Fibroblast of villous mesenchyme (primary cell): ENCODE measurements at regions not wholly inside any gene's neighbourhood (a gene's known extent, or its start where the extent isn't known, plus 50 kb on each side); places are given as distances from the start of the nearest gene placed in this dataset.

Experiments used
- DNase-seq: peaks from one replicate; pipeline ENCODE4 v3.0.0-alpha.2; 2010; ENCODE audit warnings: low read depth
- H3K4me3 ChIP-seq: 2 replicates; pipeline ENCODE4 v1.5.1; 2011; ENCODE audit warnings: low read depth, mild to moderate bottlenecking, low read length
- CTCF ChIP-seq: IDR thresholded peaks from 2 replicates; pipeline ENCODE4 v1.5.1; 2012; ENCODE audit warnings: low read depth, mild to moderate bottlenecking, low read length; ENCODE audit not compliant: insufficient read depth

- no peak for TF ChIP-seq CTCF
- H3K4me3 ChIP-seq = no peak overlapping the region
- no peak for DNase-seq
These were observed 406.4 kb upstream of the ZNF462 start for GRCh38 chr9:106456581-106456980.

GRCh38 chr9:106467113-106467864, 395.7 kb upstream of the ZNF462 start:
- no peak for TF ChIP-seq CTCF
- no peak overlapping the region for H3K4me3 ChIP-seq
- no peak for DNase-seq

- no peak for TF ChIP-seq CTCF
- no peak for DNase-seq
- H3K4me3 ChIP-seq = no peak overlapping the region
These were observed 395.2 kb upstream of the ZNF462 start for GRCh38 chr9:106467865-106468164.

- TF ChIP-seq CTCF = no peak
- DNase-seq = no peak
- no peak overlapping the region for H3K4me3 ChIP-seq
These were observed 394.5 kb upstream of the ZNF462 start for GRCh38 chr9:106468431-106468830.

- no peak for DNase-seq
- no peak overlapping the region for H3K4me3 ChIP-seq
- no peak for TF ChIP-seq CTCF
These were observed 384.7 kb upstream of the ZNF462 start for GRCh38 chr9:106478312-106478711.

GRCh38 chr9:106478727-106479126, 384.2 kb upstream of the ZNF462 start:
- TF ChIP-seq CTCF = no peak
- H3K4me3 ChIP-seq = no peak overlapping the region
- no peak for DNase-seq

GRCh38 chr9:106479679-106480078, 383.3 kb upstream of the ZNF462 start:
- no peak for DNase-seq
- H3K4me3 ChIP-seq = no peak overlapping the region
- no peak for TF ChIP-seq CTCF
